ENCODE measurements at regions not wholly inside any gene's neighbourhood (a gene's known extent, or its start where the extent isn't known, plus 50 kb on each side); places are given as distances from the start of the nearest gene placed in this dataset.

DNA sequence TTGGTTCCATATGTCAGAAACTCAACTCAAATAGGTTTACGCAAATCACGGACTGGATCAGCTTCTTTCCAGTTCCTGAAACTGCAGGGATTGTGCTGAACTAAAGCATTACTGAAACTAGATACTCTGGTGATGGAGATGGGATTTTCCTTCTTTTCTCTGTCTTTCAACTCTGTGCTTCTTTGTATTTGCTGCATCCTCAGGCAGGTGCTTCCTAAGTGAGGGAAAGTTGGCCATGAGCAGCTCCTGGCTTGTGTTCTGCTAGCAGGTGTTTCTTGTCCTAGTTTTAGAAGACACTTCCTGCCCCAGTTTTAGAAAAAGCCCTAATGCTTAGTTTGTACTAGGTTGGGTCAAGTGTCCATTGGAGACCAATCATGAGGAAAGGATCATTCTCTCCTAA is 86.7 kb upstream of the USP24 start:
- TF ChIP-seq POLR2A (IDR thresholded peaks at IDR 0.05) (no peak), CTCF (IDR thresholded peaks at IDR 0.05) (no peak)
